OCI-LY3 (cell line): ENCODE measurements at regions not wholly inside any gene's neighbourhood (a gene's known extent, or its start where the extent isn't known, plus 50 kb on each side); places are given as distances from the start of the nearest gene placed in this dataset.

ENCODE experiments used
- H2AFZ ChIP-seq: fragments of 200-600, 300-600 bp; shearing (Covaris generic); 2 replicates; pipeline ENCODE4 v1.6.0; 2014; ENCODE audit warnings: antibody characterized with exemption, low read depth, low read length
- H3K27ac ChIP-seq: fragments of 200-600, 300-600 bp; sonication (generic); 2 replicates; pipeline ENCODE4 v1.5.1; 2014; ENCODE audit warnings: mild to moderate bottlenecking, low read length, moderate library complexity, mixed read lengths
- H3K27me3 ChIP-seq: fragments of 200-600, 300-600 bp; sonication (generic); 2 replicates; pipeline ENCODE4 v1.6.1; 2014; ENCODE audit warnings: low read depth, low read length, mixed read lengths
- H3K36me3 ChIP-seq: fragments of 200-600, 300-600 bp; sonication (generic); replicated peaks from 2 replicates; pipeline ENCODE3; 2014; ENCODE audit warnings: low read depth, low read length, mixed read lengths
- H3K4me1 ChIP-seq: fragments of 300-600, 200-600 bp; sonication (generic); 2 replicates; pipeline ENCODE4 v1.6.1; 2014; ENCODE audit warnings: low read length, mixed read lengths
- H3K4me2 ChIP-seq: fragments of 200-600, 300-600 bp; sonication (generic); 2 replicates; pipeline ENCODE4 v1.6.1; 2014; ENCODE audit warnings: low read length, mixed read lengths
- H3K4me3 ChIP-seq: fragments of 300-600, 200-600 bp; sonication (generic); 2 replicates; pipeline ENCODE4 v1.5.1; 2014; ENCODE audit warnings: antibody characterized with exemption, mild to moderate bottlenecking, low read length, moderate library complexity
- H3K79me2 ChIP-seq: fragments of 300-600, 200-600 bp; shearing (Covaris generic); 2 replicates; pipeline ENCODE4 v1.6.1; 2014; ENCODE audit warnings: mild to moderate bottlenecking, low read length, mixed read lengths
- H3K9ac ChIP-seq: fragments of 300-600, 200-600 bp; shearing (Covaris generic); 2 replicates; pipeline ENCODE4 v1.6.0; 2014; ENCODE audit warnings: mild to moderate bottlenecking, low read length, moderate library complexity
- H3K9me3 ChIP-seq: fragments of 200-600, 300-600 bp; shearing (Covaris generic); 2 replicates; pipeline ENCODE4 v1.6.1; 2014; ENCODE audit warnings: low read length, mixed read lengths; ENCODE audit not compliant: insufficient read depth
- H4K20me1 ChIP-seq: fragments of 200-600, 300-600 bp; sonication (generic); 2 replicates; pipeline ENCODE4 v1.6.1; 2016; ENCODE audit warnings: low read length, mixed read lengths; ENCODE audit not compliant: insufficient read depth
- EZH2phosphoT487 ChIP-seq: fragments of 200-600 bp; shearing (Covaris generic); IDR thresholded peaks from 2 replicates; pipeline ENCODE4 v1.6.1; 2018; ENCODE audit warnings: antibody characterized with exemption, mixed run types, low read depth
- TF ChIP-seq, protein P1 (sequence below): fragments of 200-600, 300-600 bp; sonication (generic); IDR thresholded peaks from 2 replicates; pipeline ENCODE4 v1.5.1; 2014; ENCODE audit warnings: antibody characterized with exemption, low read length, low read depth

DNA sequence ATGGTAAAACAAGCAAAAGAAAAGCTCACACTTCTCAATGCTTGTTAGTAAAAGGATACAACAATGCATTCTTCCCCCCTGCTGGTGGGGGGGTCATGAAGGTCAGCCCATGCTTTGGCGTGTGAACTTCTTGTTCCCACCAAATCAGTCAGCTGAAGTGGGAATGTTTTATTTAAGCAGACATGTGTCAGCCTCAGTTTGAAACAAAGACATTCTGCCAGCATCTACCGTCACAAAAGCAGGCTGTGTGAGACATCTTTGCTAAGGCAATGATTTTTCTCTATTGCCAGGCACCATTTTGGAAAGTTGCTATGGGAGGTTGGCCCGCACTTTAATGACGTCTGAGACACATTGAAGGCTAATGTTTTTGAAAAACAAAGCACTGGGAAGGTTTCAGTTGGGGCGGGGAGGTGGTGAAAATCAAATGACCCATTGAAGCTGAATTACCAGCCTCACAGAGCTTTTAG, 206.6 kb downstream of the TLE3 start:
- H3K4me1 ChIP-seq: no peaks in the 10 kb centered on the region
- H2AFZ ChIP-seq: no peak overlapping the region
- peaks cover 6% of the 10 kb centered on the region; the same call in 1 of the 2 replicates for H3K9me3 ChIP-seq
- no peaks in the 10 kb centered on the region for H3K79me2 ChIP-seq
- TF ChIP-seq, protein P1, sequence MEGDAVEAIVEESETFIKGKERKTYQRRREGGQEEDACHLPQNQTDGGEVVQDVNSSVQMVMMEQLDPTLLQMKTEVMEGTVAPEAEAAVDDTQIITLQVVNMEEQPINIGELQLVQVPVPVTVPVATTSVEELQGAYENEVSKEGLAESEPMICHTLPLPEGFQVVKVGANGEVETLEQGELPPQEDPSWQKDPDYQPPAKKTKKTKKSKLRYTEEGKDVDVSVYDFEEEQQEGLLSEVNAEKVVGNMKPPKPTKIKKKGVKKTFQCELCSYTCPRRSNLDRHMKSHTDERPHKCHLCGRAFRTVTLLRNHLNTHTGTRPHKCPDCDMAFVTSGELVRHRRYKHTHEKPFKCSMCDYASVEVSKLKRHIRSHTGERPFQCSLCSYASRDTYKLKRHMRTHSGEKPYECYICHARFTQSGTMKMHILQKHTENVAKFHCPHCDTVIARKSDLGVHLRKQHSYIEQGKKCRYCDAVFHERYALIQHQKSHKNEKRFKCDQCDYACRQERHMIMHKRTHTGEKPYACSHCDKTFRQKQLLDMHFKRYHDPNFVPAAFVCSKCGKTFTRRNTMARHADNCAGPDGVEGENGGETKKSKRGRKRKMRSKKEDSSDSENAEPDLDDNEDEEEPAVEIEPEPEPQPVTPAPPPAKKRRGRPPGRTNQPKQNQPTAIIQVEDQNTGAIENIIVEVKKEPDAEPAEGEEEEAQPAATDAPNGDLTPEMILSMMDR: no peak
- no peak for TF ChIP-seq EZH2phosphoT487
- no peaks in the 10 kb centered on the region for H4K20me1 ChIP-seq
- no peak overlapping the region for H3K27ac ChIP-seq
- H3K9ac ChIP-seq: no peak overlapping the region
- peaks cover 99% of the 10 kb centered on the region for H3K27me3 ChIP-seq
- H3K36me3 ChIP-seq: no peaks in the 10 kb centered on the region
- H3K4me2 ChIP-seq: no peak overlapping the region
- H3K4me3 ChIP-seq: no peak overlapping the region

DNA sequence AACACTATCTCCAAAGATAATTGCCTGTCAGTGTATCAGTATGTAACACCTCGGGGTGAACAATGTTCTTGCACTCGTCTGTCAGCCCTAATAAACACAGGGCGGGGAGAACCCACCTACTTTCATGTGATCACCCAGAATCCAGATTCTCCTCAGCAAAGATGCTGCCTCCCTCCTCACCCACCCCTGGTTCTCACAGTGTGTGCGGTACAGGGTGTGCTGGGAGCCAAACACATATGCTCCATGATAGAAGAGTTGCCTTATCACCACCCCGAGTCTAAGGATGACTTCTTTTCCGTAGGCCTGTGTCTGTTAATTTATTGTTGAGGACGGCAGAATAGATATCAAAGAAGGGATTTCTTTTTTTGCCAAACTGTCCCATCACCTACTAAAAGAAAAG, 206.1 kb downstream of the TLE3 start:
- Histone ChIP-seq H3K4me1 (no peaks in the 10 kb centered on the region), H3K9ac (no peak overlapping the region), H3K27me3 (peaks cover 99% of the 10 kb centered on the region), H3K36me3 (no peaks in the 10 kb centered on the region), H2AFZ (no peak overlapping the region), H3K4me3 (no peak overlapping the region), H3K79me2 (no peaks in the 10 kb centered on the region), H3K27ac (no peak overlapping the region), H3K9me3 (peaks cover 6% of the 10 kb centered on the region; the same call in 1 of the 2 replicates), H3K4me2 (no peak overlapping the region), H4K20me1 (no peaks in the 10 kb centered on the region)
- TF ChIP-seq, protein P1: no peak
- no peak for TF ChIP-seq EZH2phosphoT487

DNA sequence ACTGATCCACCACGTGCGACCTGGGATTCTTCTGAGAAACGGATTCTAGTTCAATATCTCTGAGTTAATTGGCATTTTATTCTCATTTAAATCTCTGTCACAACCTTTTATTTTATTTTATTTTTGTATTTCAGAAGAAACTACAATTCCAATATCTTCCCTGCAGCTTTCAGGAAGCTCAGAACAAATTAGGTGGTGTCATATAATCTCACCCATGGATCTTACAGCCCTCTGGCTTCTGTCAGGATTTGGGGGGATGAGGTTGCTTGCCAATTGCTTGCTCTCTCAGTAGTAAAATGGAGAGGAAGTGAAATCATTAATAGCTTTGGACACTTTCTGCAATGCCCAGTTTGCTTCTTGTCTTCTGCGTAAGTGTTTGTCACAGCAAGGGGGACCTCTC, 205.4 kb downstream of the TLE3 start:
- H3K4me3 ChIP-seq: no peak overlapping the region
- H3K27ac ChIP-seq: no peak overlapping the region
- H3K79me2 ChIP-seq: no peaks in the 10 kb centered on the region
- no peaks in the 10 kb centered on the region for H4K20me1 ChIP-seq
- no peaks in the 10 kb centered on the region for H3K4me1 ChIP-seq
- H3K27me3 ChIP-seq: peaks cover 99% of the 10 kb centered on the region
- no peaks in the 10 kb centered on the region for H3K36me3 ChIP-seq
- no peak for TF ChIP-seq EZH2phosphoT487
- H3K9me3 ChIP-seq: peaks cover 6% of the 10 kb centered on the region; the same call in 1 of the 2 replicates
- H2AFZ ChIP-seq: no peak overlapping the region
- no peak overlapping the region for H3K4me2 ChIP-seq
- no peak overlapping the region for H3K9ac ChIP-seq

DNA sequence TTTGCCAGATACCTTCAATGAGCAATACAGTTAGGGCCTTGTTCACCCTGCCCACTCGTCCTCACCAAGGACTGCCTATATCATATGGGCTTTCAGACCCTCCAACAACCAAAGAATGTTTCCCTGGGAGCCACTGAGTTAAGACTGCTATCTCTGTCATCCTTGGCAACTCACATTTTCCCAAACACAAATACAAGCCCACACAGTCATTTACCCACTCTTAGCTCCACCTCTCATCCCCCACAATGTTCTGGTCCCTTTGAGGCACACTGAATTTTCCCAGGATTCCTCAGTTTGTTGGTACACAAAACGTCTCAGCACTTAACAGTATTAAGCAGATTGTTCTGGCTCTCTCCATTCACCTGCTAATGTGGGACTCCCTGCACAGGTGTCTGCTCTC, 204.6 kb downstream of the TLE3 start:
- no peaks in the 10 kb centered on the region for H3K36me3 ChIP-seq
- TF ChIP-seq EZH2phosphoT487: no peak
- TF ChIP-seq, protein P1: no peak
- H3K4me1 ChIP-seq: no peaks in the 10 kb centered on the region
- H3K9me3 ChIP-seq: peaks cover 6% of the 10 kb centered on the region; the same call in 1 of the 2 replicates
- no peak overlapping the region for H3K9ac ChIP-seq
- H3K79me2 ChIP-seq: no peaks in the 10 kb centered on the region
- no peak overlapping the region for H3K27ac ChIP-seq
- no peak overlapping the region for H3K4me2 ChIP-seq
- peaks cover 99% of the 10 kb centered on the region for H3K27me3 ChIP-seq
- no peak overlapping the region for H2AFZ ChIP-seq
- no peaks in the 10 kb centered on the region for H4K20me1 ChIP-seq
- H3K4me3 ChIP-seq: no peak overlapping the region
